ENCODE measurements at regions not wholly inside any gene's neighbourhood (a gene's known extent, or its start where the extent isn't known, plus 50 kb on each side); places are given as distances from the start of the nearest gene placed in this dataset.
"Not testable (repeated sequence)": the region's sequence is repeated elsewhere in the genome, so short reads cannot be mapped to it uniquely, and the experiment has no call there.

GRCh38 chr19:200203-200602, 91.0 kb downstream of the PLPP2 start:
- peak overlapping the region; percentile 71; the same call in 1 of the 2 replicates for H2AFZ ChIP-seq (ENCODE audit: low read depth, low read length)
- DNase-seq (ENCODE audit: extremely low read depth in 1 of 4, low spot score in 3 of 4); POLR2A ChIA-PET; FAIRE-seq; BruUV-seq (replicated peaks); H3K4me3 ChIP-seq; CTCF ChIA-PET (ENCODE audit: low intra/inter-chr PET ratio); ATAC-seq; H4K20me1 ChIP-seq (replicated peaks; ENCODE audit: control insufficient read depth, insufficient read depth, low read length); H3K79me2 ChIP-seq (ENCODE audit: control insufficient read depth, insufficient read depth, low read length); H3K9me3 ChIP-seq (replicated peaks; ENCODE audit: control insufficient read depth, insufficient read depth, low read depth, low read length); H3K4me1 ChIP-seq (replicated peaks in 1 of 2; ENCODE audit: control insufficient read depth in 2 of 2, insufficient read depth in 2 of 2, low read length in 2 of 2); intact Hi-C loops (cut with micrococcal nuclease); H3K27me3 ChIP-seq (ENCODE audit: control insufficient read depth in 2 of 2, insufficient read depth in 2 of 2, low read length in 2 of 2); H3K36me3 ChIP-seq (ENCODE audit: control insufficient read depth, insufficient read depth, low read length); H3K4me2 ChIP-seq (ENCODE audit: insufficient read depth, low read length); H3K9me1 ChIP-seq (ENCODE audit: control insufficient read depth, insufficient read depth, low read length); in situ Hi-C loops (cut with MboI); TF ChIP-seq NR2C2 (CRISPR knock-in tag; IDR thresholded peaks at IDR 0.05): not testable (repeated sequence)
- 39% methylated on average over 7 of the region's 20 CpGs for WGBS (ENCODE audit: insufficient coverage, low coverage, missing lambda C conversion rate)
- peak overlapping the region; percentile 68; the same call in 2 of the 3 replicates for H3K27ac ChIP-seq (ENCODE audit: extremely low read depth, low read depth, low read length)
- H3K9ac ChIP-seq (ENCODE audit: insufficient read depth in 1 of 2, low read depth in 2 of 2, low read length in 2 of 2) = peak overlapping the region in 1 of 2 experiments; percentile 35; a peak in 1 of 4 replicates
- TF ChIP-seq ZNF583 (CRISPR knock-in tag; IDR thresholded peaks at IDR 0.05) (peak; percentile 51; the same call in 1 of the 2 replicates), HDAC8 (tag; IDR thresholded peaks at IDR 0.05) (0 out of 2 replicates have a peak, but pooled peaks have one; percentile 62), CXXC5 (CRISPR knock-in tag; IDR thresholded peaks at IDR 0.05) (peak; percentile 58), MTA3 (IDR thresholded peaks at IDR 0.05; ENCODE audit: borderline replicate concordance) (0 out of 2 replicates have a peak, but pooled peaks have one; percentile 44), NR2C2 (tag; IDR thresholded peaks at IDR 0.05) (peak; percentile 43), DMBX1 (CRISPR knock-in tag; IDR thresholded peaks at IDR 0.05; ENCODE audit: borderline replicate concordance) (0 out of 2 replicates have a peak, but pooled peaks have one; percentile 51), SMAD4 (CRISPR knock-in tag; conservative IDR thresholded peaks at IDR 0.05) (peak; percentile 70), ZBTB17 (CRISPR knock-in tag; IDR thresholded peaks at IDR 0.05) (peak; percentile 67; the same call in 1 of the 2 replicates), ZBTB9 (CRISPR knock-in tag; IDR thresholded peaks at IDR 0.05) (0 out of 2 replicates have a peak, but pooled peaks have one; percentile 43), NFIC (IDR thresholded peaks at IDR 0.05) (peak; percentile 91), KLF1 (tag; IDR thresholded peaks at IDR 0.05) (peak; percentile 68), MAX (CRISPR knock-in tag; IDR thresholded peaks at IDR 0.05) (peak; percentile 38; the same call in 1 of the 2 replicates)
- TF ChIP-seq, protein P1, sequence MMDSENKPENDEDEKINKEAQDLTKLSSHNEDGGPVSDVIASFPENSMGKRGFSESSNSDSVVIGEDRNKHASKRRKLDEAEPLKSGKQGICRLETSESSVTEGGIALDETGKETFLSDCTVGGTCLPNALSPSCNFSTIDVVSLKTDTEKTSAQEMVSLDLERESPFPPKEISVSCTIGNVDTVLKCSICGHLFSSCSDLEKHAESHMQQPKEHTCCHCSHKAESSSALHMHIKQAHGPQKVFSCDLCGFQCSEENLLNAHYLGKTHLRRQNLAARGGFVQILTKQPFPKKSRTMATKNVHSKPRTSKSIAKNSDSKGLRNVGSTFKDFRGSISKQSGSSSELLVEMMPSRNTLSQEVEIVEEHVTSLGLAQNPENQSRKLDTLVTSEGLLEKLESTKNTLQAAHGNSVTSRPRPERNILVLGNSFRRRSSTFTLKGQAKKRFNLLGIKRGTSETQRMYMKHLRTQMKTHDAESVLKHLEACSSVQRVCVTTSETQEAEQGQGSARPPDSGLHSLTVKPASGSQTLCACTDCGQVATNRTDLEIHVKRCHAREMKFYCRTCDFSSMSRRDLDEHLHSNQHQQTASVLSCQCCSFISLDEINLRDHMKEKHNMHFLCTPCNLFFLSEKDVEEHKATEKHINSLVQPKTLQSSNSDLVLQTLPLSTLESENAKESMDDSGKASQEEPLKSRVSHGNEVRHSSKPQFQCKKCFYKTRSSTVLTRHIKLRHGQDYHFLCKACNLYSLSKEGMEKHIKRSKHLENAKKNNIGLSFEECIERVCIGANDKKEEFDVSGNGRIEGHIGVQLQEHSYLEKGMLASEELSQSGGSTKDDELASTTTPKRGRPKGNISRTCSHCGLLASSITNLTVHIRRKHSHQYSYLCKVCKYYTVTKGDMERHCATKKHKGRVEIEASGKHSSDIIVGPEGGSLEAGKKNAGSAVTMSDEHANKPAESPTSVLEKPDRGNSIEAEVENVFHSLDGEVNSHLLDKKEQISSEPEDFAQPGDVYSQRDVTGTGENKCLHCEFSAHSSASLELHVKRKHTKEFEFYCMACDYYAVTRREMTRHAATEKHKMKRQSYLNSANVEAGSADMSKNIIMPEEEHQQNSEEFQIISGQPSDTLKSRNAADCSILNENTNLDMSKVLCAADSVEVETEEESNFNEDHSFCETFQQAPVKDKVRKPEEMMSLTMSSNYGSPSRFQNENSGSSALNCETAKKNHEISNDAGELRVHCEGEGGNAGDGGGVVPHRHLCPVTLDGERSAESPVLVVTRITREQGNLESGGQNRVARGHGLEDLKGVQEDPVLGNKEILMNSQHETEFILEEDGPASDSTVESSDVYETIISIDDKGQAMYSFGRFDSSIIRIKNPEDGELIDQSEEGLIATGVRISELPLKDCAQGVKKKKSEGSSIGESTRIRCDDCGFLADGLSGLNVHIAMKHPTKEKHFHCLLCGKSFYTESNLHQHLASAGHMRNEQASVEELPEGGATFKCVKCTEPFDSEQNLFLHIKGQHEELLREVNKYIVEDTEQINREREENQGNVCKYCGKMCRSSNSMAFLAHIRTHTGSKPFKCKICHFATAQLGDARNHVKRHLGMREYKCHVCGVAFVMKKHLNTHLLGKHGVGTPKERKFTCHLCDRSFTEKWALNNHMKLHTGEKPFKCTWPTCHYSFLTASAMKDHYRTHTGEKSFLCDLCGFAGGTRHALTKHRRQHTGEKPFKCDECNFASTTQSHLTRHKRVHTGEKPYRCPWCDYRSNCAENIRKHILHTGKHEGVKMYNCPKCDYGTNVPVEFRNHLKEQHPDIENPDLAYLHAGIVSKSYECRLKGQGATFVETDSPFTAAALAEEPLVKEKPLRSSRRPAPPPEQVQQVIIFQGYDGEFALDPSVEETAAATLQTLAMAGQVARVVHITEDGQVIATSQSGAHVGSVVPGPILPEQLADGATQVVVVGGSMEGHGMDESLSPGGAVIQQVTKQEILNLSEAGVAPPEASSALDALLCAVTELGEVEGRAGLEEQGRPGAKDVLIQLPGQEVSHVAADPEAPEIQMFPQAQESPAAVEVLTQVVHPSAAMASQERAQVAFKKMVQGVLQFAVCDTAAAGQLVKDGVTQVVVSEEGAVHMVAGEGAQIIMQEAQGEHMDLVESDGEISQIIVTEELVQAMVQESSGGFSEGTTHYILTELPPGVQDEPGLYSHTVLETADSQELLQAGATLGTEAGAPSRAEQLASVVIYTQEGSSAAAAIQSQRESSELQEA (IDR thresholded peaks at IDR 0.05; ENCODE audit: low read depth) = peak; percentile 86
